ENCODE measurements at regions not wholly inside any gene's neighbourhood (a gene's known extent, or its start where the extent isn't known, plus 50 kb on each side); places are given as distances from the start of the nearest gene placed in this dataset.

DNA sequence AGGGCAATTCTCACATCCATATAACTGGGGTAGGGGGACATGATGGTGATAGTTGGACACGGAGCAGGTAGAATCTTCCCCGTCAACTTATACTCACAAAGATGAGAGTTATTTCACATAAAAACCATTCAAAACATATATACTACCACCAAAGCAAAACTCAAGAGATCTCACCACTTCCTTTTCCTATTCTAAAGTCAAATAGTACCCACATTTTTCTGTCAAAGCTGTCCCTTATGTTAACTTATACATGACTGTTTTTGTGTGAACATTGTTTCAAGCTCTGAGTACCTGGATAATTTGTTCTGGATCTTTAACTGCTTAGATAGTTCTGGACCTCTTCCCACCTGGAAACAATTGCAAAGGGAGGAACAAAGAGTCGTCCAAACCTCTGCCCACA, 95.5 kb upstream of the MAN2A1 start:
- WGBS, 2 donors: 80 to 83% methylated on average over 3 of the region's 3 CpGs

GRCh38 chr5:109590799-109591198, 98.9 kb upstream of the MAN2A1 start:
- H3K4me1 ChIP-seq: no peaks in the 10 kb centered on the region
- H3K9me3 ChIP-seq: no peaks in the 10 kb centered on the region
- DNase-seq (ENCODE audit: low spot score in 2 of 2): no peak
- no peaks in the 10 kb centered on the region for H3K27me3 ChIP-seq
- no peak overlapping the region for H3K4me3 ChIP-seq
- WGBS, 2 donors: 93 to 94% methylated on average over 3 of the region's 3 CpGs
- no peak overlapping the region for H3K27ac ChIP-seq
- H3K36me3 ChIP-seq: no peaks in the 10 kb centered on the region
- TF ChIP-seq EP300 (IDR thresholded peaks at IDR 0.05): no peak
- TF ChIP-seq, protein P1, sequence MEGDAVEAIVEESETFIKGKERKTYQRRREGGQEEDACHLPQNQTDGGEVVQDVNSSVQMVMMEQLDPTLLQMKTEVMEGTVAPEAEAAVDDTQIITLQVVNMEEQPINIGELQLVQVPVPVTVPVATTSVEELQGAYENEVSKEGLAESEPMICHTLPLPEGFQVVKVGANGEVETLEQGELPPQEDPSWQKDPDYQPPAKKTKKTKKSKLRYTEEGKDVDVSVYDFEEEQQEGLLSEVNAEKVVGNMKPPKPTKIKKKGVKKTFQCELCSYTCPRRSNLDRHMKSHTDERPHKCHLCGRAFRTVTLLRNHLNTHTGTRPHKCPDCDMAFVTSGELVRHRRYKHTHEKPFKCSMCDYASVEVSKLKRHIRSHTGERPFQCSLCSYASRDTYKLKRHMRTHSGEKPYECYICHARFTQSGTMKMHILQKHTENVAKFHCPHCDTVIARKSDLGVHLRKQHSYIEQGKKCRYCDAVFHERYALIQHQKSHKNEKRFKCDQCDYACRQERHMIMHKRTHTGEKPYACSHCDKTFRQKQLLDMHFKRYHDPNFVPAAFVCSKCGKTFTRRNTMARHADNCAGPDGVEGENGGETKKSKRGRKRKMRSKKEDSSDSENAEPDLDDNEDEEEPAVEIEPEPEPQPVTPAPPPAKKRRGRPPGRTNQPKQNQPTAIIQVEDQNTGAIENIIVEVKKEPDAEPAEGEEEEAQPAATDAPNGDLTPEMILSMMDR (IDR thresholded peaks at IDR 0.05): no peak
- TF ChIP-seq POLR2A (IDR thresholded peaks at IDR 0.05): no peak

More for the DNA sequence above, 95.5 kb upstream of the MAN2A1 start:
- no peak for DNase-seq (ENCODE audit: low spot score in 2 of 2)
- H3K27me3 ChIP-seq: no peaks in the 10 kb centered on the region
- no peak overlapping the region for H3K27ac ChIP-seq
- H3K36me3 ChIP-seq: no peaks in the 10 kb centered on the region
- TF ChIP-seq, protein P1 (IDR thresholded peaks at IDR 0.05): no peak
- no peak for TF ChIP-seq EP300 (IDR thresholded peaks at IDR 0.05)
- no peak for TF ChIP-seq POLR2A (IDR thresholded peaks at IDR 0.05)
- H3K9me3 ChIP-seq: no peaks in the 10 kb centered on the region
- H3K4me1 ChIP-seq: no peaks in the 10 kb centered on the region
- no peak overlapping the region for H3K4me3 ChIP-seq

DNA sequence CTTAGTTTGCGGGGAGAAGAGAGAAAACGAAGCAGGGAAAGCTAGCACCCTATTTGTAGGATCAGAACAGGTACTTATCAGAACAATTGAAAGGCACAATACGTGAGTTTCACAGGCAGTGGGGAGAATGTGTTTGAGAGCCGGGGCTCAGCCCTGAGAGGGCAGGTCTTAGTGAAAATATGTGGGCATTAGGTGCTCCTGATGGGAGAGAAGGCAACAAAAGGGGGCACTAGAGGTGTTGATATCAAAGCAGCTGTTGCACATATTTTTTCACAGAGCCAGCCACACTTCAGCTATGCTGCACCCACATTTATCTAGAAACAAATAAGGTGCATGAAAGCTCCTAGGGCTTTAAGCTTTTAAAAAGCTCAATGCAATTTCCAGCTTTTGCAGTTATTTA, 99.7 kb upstream of the MAN2A1 start:
- 73 to 78% methylated on average over 4 of the region's 4 CpGs for WGBS, 2 donors
- no peak overlapping the region for H3K27ac ChIP-seq
- no peaks in the 10 kb centered on the region for H3K9me3 ChIP-seq
- no peak overlapping the region for H3K4me3 ChIP-seq
- H3K4me1 ChIP-seq: no peaks in the 10 kb centered on the region
- TF ChIP-seq EP300 (IDR thresholded peaks at IDR 0.05) (no peak), POLR2A (IDR thresholded peaks at IDR 0.05) (no peak)
- TF ChIP-seq, protein P1 (IDR thresholded peaks at IDR 0.05): no peak
- no peaks in the 10 kb centered on the region for H3K27me3 ChIP-seq
- H3K36me3 ChIP-seq: no peaks in the 10 kb centered on the region
- DNase-seq (ENCODE audit: low spot score in 2 of 2): no peak

GRCh38 chr5:109589239-109589638, 100.5 kb upstream of the MAN2A1 start:
- DNase-seq (ENCODE audit: low spot score in 2 of 2): no peak
- Histone ChIP-seq H3K27me3 (no peaks in the 10 kb centered on the region), H3K4me3 (no peak overlapping the region), H3K36me3 (no peaks in the 10 kb centered on the region), H3K9me3 (no peaks in the 10 kb centered on the region), H3K27ac (no peak overlapping the region), H3K4me1 (peaks cover 0 to 4% (median 0%) of the 10 kb centered on the region in 4 donors)
- TF ChIP-seq, protein P1 (IDR thresholded peaks at IDR 0.05): no peak
- no peak for TF ChIP-seq EP300 (IDR thresholded peaks at IDR 0.05)
- TF ChIP-seq POLR2A (IDR thresholded peaks at IDR 0.05): no peak
- 90 to 97% methylated on average over 5 of the region's 5 CpGs for WGBS, 2 donors

- Histone ChIP-seq H3K4me3 (no peak overlapping the region), H3K4me1 (peaks cover 0 to 4% (median 0%) of the 10 kb centered on the region in 4 donors), H3K27ac (no peak overlapping the region), H3K27me3 (no peaks in the 10 kb centered on the region), H3K9me3 (no peaks in the 10 kb centered on the region), H3K36me3 (no peaks in the 10 kb centered on the region)
- no peak for DNase-seq (ENCODE audit: low spot score in 2 of 2)
- 94% methylated on average over 25 of the region's 25 CpGs for WGBS, 2 donors
- no peak for TF ChIP-seq EP300 (IDR thresholded peaks at IDR 0.05)
- TF ChIP-seq POLR2A (IDR thresholded peaks at IDR 0.05): no peak
- TF ChIP-seq, protein P1 (IDR thresholded peaks at IDR 0.05): no peak
Measured at GRCh38 chr5:109588281-109589035, 101.3 kb upstream of the MAN2A1 start.
